Caco-2 (cell line): ENCODE measurements at regions not wholly inside any gene's neighbourhood (a gene's known extent, or its start where the extent isn't known, plus 50 kb on each side); places are given as distances from the start of the nearest gene placed in this dataset.

Experiments used
- BruUV-seq: library from RNA; stranded (reverse); fragments of 400-500 nt; replicated peaks from 2 replicates; lab custom pipeline; 2021; lab: Mats Ljungman, UMichigan
- CTCF ChIA-PET: fragments of 300-600 bp; sonication (Branson Sonifier 250); formaldehyde crosslinking; loops from one replicate; lab custom pipeline; 2022; ENCODE audit warnings: antibody characterized with exemption; lab: Charles Lee
- POLR2A ChIA-PET: fragments of 300-600 bp; sonication (Branson Sonifier 250); formaldehyde crosslinking; loops from one replicate; lab custom pipeline; 2022; ENCODE audit warnings: antibody characterized with exemption; lab: Charles Lee
- DNase-seq, 2 experiments: peaks; one replicate each; pipeline versions ENCODE4 v3.0.0 to v3.0.0-alpha.2; 2020 to 2022
- H3K27me3 ChIP-seq: replicated peaks from 2 replicates; pipeline ENCODE4 v1.6.0; 2011; ENCODE audit warnings: low read length; ENCODE audit not compliant: control insufficient read depth, insufficient read depth
- H3K36me3 ChIP-seq: 2 replicates; pipeline ENCODE4 v1.5.1; 2011; ENCODE audit warnings: low read length; ENCODE audit not compliant: control insufficient read depth, insufficient read depth
- H3K4me1 ChIP-seq: fragments of 250-450 bp; sonication (Bioruptor Pico); 2 replicates; pipeline ENCODE4 v1.5.1; 2020; ENCODE audit warnings: mild to moderate bottlenecking
- H3K4me3 ChIP-seq: 2 replicates; pipeline ENCODE4 v1.5.1; 2011; ENCODE audit warnings: low read depth, mild to moderate bottlenecking, control low read depth, low read length
- H3K9me3 ChIP-seq: fragments of 250-450 bp; sonication (Bioruptor Pico); 2 replicates; pipeline ENCODE4 v1.5.1; 2020; ENCODE audit warnings: mild to moderate bottlenecking, moderate library complexity
- H3K27ac Mint-ChIP-seq: one replicate; pipeline ENCODE4 v1.8.0; 2022; ENCODE audit warnings: mixed read lengths; ENCODE audit not compliant: unreplicated experiment
- H3K27me3 Mint-ChIP-seq: one replicate; pipeline ENCODE4 v1.8.0; 2022; ENCODE audit warnings: mixed read lengths; ENCODE audit not compliant: insufficient read depth, unreplicated experiment
- H3K36me3 Mint-ChIP-seq: one replicate; pipeline ENCODE4 v1.8.0; 2022; ENCODE audit warnings: mild to moderate bottlenecking, mixed read lengths; ENCODE audit not compliant: insufficient read depth, unreplicated experiment
- H3K4me1 Mint-ChIP-seq: one replicate; pipeline ENCODE4 v1.8.0; 2022; ENCODE audit warnings: low read depth, mixed read lengths; ENCODE audit not compliant: unreplicated experiment
- H3K4me3 Mint-ChIP-seq: one replicate; pipeline ENCODE4 v1.8.0; 2022; ENCODE audit warnings: mild to moderate bottlenecking, moderate library complexity, mixed read lengths; ENCODE audit not compliant: unreplicated experiment
- H3K9me3 Mint-ChIP-seq: one replicate; pipeline ENCODE4 v1.8.0; 2022; ENCODE audit warnings: mixed read lengths; ENCODE audit not compliant: unreplicated experiment
- intact Hi-C: fragments of 100-400 bp; cut with micrococcal nuclease; formaldehyde crosslinking; loops from one replicate; pipeline ENCODE4 v1.10.0; 2022; ENCODE audit not compliant: unreplicated experiment
- TF ChIP-seq, protein P1 (sequence below), 2 experiments: fragments of 200-600 bp in 1 of 2; IDR thresholded peaks; 1 replicate in 1 of 2; 2 replicates in 1 of 2; pipeline versions ENCODE4 v1.5.1 to v1.8.0; 2011 to 2022; ENCODE audit warnings: antibody characterized with exemption in 1 of 2, control low read depth in 1 of 2, inconsistent platforms in 1 of 2, low read depth in 1 of 2, low read length in 1 of 2, mild to moderate bottlenecking in 1 of 2, moderate library complexity in 1 of 2; ENCODE audit not compliant: insufficient read depth in 1 of 2, severe bottlenecking in 1 of 2, unreplicated experiment in 1 of 2

- no peak overlapping the region for H3K4me3 Mint-ChIP-seq
- intact Hi-C loops, result no loop called here
- CTCF ChIA-PET, result no interaction called here
These were observed 777.6 kb upstream of the DIAPH2 start for GRCh38 chrX:95907081-95907480.

GRCh38 chrX:95911062-95911461 is 773.6 kb upstream of the DIAPH2 start:
- no peak for DNase-seq
- H3K9me3 Mint-ChIP-seq, result no peaks in the 10 kb centered on the region
- intact Hi-C loops, result no loop called here
- H3K4me1 Mint-ChIP-seq, result no peaks in the 10 kb centered on the region
- Histone ChIP-seq H3K4me1 (no peaks in the 10 kb centered on the region), H3K36me3 (no peaks in the 10 kb centered on the region), H3K27me3 (no peaks in the 10 kb centered on the region), H3K9me3 (no peaks in the 10 kb centered on the region), H3K4me3 (no peak overlapping the region)
- TF ChIP-seq, protein P1, sequence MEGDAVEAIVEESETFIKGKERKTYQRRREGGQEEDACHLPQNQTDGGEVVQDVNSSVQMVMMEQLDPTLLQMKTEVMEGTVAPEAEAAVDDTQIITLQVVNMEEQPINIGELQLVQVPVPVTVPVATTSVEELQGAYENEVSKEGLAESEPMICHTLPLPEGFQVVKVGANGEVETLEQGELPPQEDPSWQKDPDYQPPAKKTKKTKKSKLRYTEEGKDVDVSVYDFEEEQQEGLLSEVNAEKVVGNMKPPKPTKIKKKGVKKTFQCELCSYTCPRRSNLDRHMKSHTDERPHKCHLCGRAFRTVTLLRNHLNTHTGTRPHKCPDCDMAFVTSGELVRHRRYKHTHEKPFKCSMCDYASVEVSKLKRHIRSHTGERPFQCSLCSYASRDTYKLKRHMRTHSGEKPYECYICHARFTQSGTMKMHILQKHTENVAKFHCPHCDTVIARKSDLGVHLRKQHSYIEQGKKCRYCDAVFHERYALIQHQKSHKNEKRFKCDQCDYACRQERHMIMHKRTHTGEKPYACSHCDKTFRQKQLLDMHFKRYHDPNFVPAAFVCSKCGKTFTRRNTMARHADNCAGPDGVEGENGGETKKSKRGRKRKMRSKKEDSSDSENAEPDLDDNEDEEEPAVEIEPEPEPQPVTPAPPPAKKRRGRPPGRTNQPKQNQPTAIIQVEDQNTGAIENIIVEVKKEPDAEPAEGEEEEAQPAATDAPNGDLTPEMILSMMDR (IDR thresholded peaks at IDR 0.05; ENCODE audit: insufficient read depth in 1 of 2, low read depth in 1 of 2, low read length in 1 of 2, severe bottlenecking in 1 of 2, unreplicated experiment in 1 of 2), result no peak
- no peak overlapping the region for H3K4me3 Mint-ChIP-seq
- CTCF ChIA-PET, result no interaction called here
- no peaks in the 10 kb centered on the region for H3K27me3 Mint-ChIP-seq
- no TSS peak for BruUV-seq
- no peaks in the 10 kb centered on the region for H3K36me3 Mint-ChIP-seq
- H3K27ac Mint-ChIP-seq, result no peak overlapping the region
- POLR2A ChIA-PET, result no interaction called here

More at GRCh38 chrX:95907081-95907480, 777.6 kb upstream of the DIAPH2 start:
- Mint-ChIP-seq H3K4me1 (no peaks in the 10 kb centered on the region), H3K27me3 (no peaks in the 10 kb centered on the region), H3K9me3 (no peaks in the 10 kb centered on the region), H3K27ac (no peak overlapping the region), H3K36me3 (no peaks in the 10 kb centered on the region)
- no peak overlapping the region for H3K4me3 ChIP-seq
- no peaks in the 10 kb centered on the region for H3K36me3 ChIP-seq
- no peaks in the 10 kb centered on the region for H3K4me1 ChIP-seq
- POLR2A ChIA-PET, result no interaction called here
- no peaks in the 10 kb centered on the region for H3K27me3 ChIP-seq
- TF ChIP-seq, protein P1 (IDR thresholded peaks at IDR 0.05; ENCODE audit: insufficient read depth in 1 of 2, low read depth in 1 of 2, low read length in 1 of 2, severe bottlenecking in 1 of 2, unreplicated experiment in 1 of 2), result no peak
- DNase-seq, result no peak
- BruUV-seq, result no TSS peak
- H3K9me3 ChIP-seq, result no peaks in the 10 kb centered on the region

DNA sequence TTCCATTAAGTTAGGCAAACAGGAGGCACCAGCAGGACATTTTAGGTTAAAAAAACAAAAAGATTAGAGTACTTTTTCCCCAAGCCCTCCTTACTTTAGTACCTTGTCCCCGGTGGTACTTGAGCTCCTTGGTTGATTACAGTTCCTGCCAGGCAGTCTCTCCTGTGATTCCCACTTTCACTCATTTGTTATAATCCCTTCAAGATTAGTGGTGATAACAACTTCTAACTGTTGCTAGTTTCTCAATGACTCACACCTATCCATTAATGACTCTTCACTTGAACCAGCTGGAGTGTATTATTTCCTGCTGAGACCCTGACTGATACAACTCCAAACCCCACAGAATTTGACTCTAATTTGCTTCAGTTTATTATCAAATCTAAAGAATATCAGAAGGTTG is 765.0 kb upstream of the DIAPH2 start:
- Mint-ChIP-seq H3K4me3 (no peak overlapping the region), H3K4me1 (no peaks in the 10 kb centered on the region), H3K27ac (no peak overlapping the region), H3K36me3 (no peaks in the 10 kb centered on the region), H3K9me3 (no peaks in the 10 kb centered on the region), H3K27me3 (peaks cover 2% of the 10 kb centered on the region)
- ChIA-PET POLR2A (no interaction called here), CTCF (no interaction called here)
- Histone ChIP-seq H3K4me1 (no peaks in the 10 kb centered on the region), H3K4me3 (no peak overlapping the region), H3K9me3 (no peaks in the 10 kb centered on the region), H3K36me3 (no peaks in the 10 kb centered on the region), H3K27me3 (no peaks in the 10 kb centered on the region)
- intact Hi-C loops, result no loop called here
- DNase-seq, result no peak
- TF ChIP-seq, protein P1 (IDR thresholded peaks at IDR 0.05; ENCODE audit: insufficient read depth in 1 of 2, low read depth in 1 of 2, low read length in 1 of 2, severe bottlenecking in 1 of 2, unreplicated experiment in 1 of 2), result no peak
- BruUV-seq, result no TSS peak
